Mesenchymal stem cell (in vitro differentiated cells and primary cell): ENCODE measurements at regions not wholly inside any gene's neighbourhood (a gene's known extent, or its start where the extent isn't known, plus 50 kb on each side); places are given as distances from the start of the nearest gene placed in this dataset.
A peak's percentile ranks its signal among the peaks of the same experiment; 100 is the strongest.

Experiments
- DNase-seq: peaks from one replicate; pipeline ENCODE4 v3.0.0-alpha.2; 2013
- H2AFZ ChIP-seq: one replicate; pipeline ENCODE4 v1.6.1; 2013; ENCODE audit warnings: low read depth, mild to moderate bottlenecking, control low read depth, inconsistent platforms, low read length, moderate library complexity
- H2AK5ac ChIP-seq: 2 replicates; pipeline ENCODE4 v1.6.1; 2013; ENCODE audit warnings: low read length, moderate library complexity, mild to moderate bottlenecking, inconsistent platforms; ENCODE audit not compliant: severe bottlenecking
- H2BK120ac ChIP-seq: one replicate; pipeline ENCODE4 v1.6.1; 2013; ENCODE audit warnings: low read depth, mild to moderate bottlenecking, inconsistent platforms, low read length, moderate library complexity
- H2BK12ac ChIP-seq, 2 experiments: one replicate each; pipeline ENCODE4 v1.6.1; 2013; ENCODE audit warnings: inconsistent platforms in 2 of 2, low read length in 2 of 2, mild to moderate bottlenecking in 2 of 2, moderate library complexity in 2 of 2, control low read depth in 1 of 2
- H2BK15ac ChIP-seq: one replicate; pipeline ENCODE4 v1.6.1; 2013; ENCODE audit warnings: mild to moderate bottlenecking, low read depth, inconsistent platforms; ENCODE audit not compliant: poor library complexity, severe bottlenecking
- H2BK5ac ChIP-seq: 2 replicates; pipeline ENCODE4 v1.6.1; 2013; ENCODE audit warnings: low read depth, mild to moderate bottlenecking, low read length, control low read depth, inconsistent platforms; ENCODE audit not compliant: poor library complexity, severe bottlenecking
- H3K14ac ChIP-seq, 2 experiments: one replicate each; pipeline ENCODE4 v1.6.1; 2013; ENCODE audit warnings: inconsistent platforms in 2 of 2, low read length in 2 of 2, control low read depth in 1 of 2, mild to moderate bottlenecking in 1 of 2, moderate library complexity in 1 of 2
- H3K18ac ChIP-seq, 2 experiments: one replicate each; pipeline ENCODE4 v1.6.1; 2013; ENCODE audit warnings: inconsistent platforms in 2 of 2, low read length in 2 of 2, control low read depth in 1 of 2, low read depth in 1 of 2, mild to moderate bottlenecking in 1 of 2
- H3K23ac ChIP-seq, 2 experiments: one replicate each; pipeline ENCODE4 v1.6.1; 2013; ENCODE audit warnings: inconsistent platforms in 2 of 2, low read length in 2 of 2, mild to moderate bottlenecking in 2 of 2, moderate library complexity in 2 of 2, control low read depth in 1 of 2
- H3K27ac ChIP-seq: 2 replicates; pipeline ENCODE4 v1.5.1; 2013; ENCODE audit warnings: mild to moderate bottlenecking, moderate library complexity, low read length, control low read depth, inconsistent platforms; ENCODE audit not compliant: poor library complexity, severe bottlenecking
- H3K27me3 ChIP-seq, 2 experiments: 2 replicates each; pipeline versions ENCODE4 v1.6.1 to v1.7.0; 2013; ENCODE audit warnings: low read length in 2 of 2, mild to moderate bottlenecking in 2 of 2, moderate library complexity in 2 of 2, control low read depth in 1 of 2, inconsistent platforms in 1 of 2; ENCODE audit not compliant: control insufficient read depth in 1 of 2, insufficient read depth in 1 of 2
- H3K36me3 ChIP-seq, 2 experiments: 2 replicates each; pipeline versions ENCODE4 v1.6.1 to v1.7.0; 2013; ENCODE audit warnings: low read length in 2 of 2, control low read depth in 1 of 2, inconsistent platforms in 1 of 2, low read depth in 1 of 2, mild to moderate bottlenecking in 1 of 2; ENCODE audit not compliant: insufficient read depth in 2 of 2, control insufficient read depth in 1 of 2
- H3K4ac ChIP-seq, 2 experiments: one replicate each; pipeline ENCODE4 v1.6.1; 2013; ENCODE audit warnings: inconsistent platforms in 2 of 2, low read length in 2 of 2, mild to moderate bottlenecking in 2 of 2, moderate library complexity in 2 of 2, control low read depth in 1 of 2, low read depth in 1 of 2
- H3K4me1 ChIP-seq: 2 replicates; pipeline ENCODE4 v1.6.1; 2013; ENCODE audit warnings: low read depth, low read length, control low read depth; ENCODE audit not compliant: control insufficient read depth, insufficient read depth
- H3K4me2 ChIP-seq: 2 replicates; pipeline ENCODE4 v1.6.1; 2013; ENCODE audit warnings: low read length, mild to moderate bottlenecking, inconsistent platforms; ENCODE audit not compliant: poor library complexity, severe bottlenecking
- H3K4me3 ChIP-seq, 2 experiments: 2 replicates each; pipeline versions ENCODE4 v1.5.1 to v1.7.0; 2013; ENCODE audit warnings: low read length in 2 of 2, mild to moderate bottlenecking in 2 of 2, control low read depth in 1 of 2, low read depth in 1 of 2; ENCODE audit not compliant: insufficient read depth in 1 of 2
- H3K79me1 ChIP-seq: replicated peaks from 2 replicates; pipeline ENCODE4 v1.6.1; 2013; ENCODE audit warnings: mild to moderate bottlenecking, control low read depth, low read length, inconsistent platforms; ENCODE audit not compliant: poor library complexity, severe bottlenecking
- H3K9ac ChIP-seq: 2 replicates; pipeline ENCODE4 v1.7.0; 2013; ENCODE audit warnings: mild to moderate bottlenecking, low read length, moderate library complexity
- H3K9me3 ChIP-seq: 2 replicates; pipeline ENCODE4 v1.7.0; 2013; ENCODE audit warnings: mild to moderate bottlenecking, low read length; ENCODE audit not compliant: control insufficient read depth
- H4K8ac ChIP-seq: one replicate; pipeline ENCODE4 v1.6.1; 2013; ENCODE audit warnings: inconsistent platforms, mild to moderate bottlenecking, low read length, moderate library complexity
- H4K91ac ChIP-seq: one replicate; pipeline ENCODE4 v1.6.1; 2013; ENCODE audit warnings: mild to moderate bottlenecking, low read length, inconsistent platforms
- WGBS: methylation state at CpG from one replicate; pipeline ENCODE4 v1.1.7; 2013; ENCODE audit warnings: mixed read lengths; 5-methylcytosine and 5-hydroxymethylcytosine counted together

DNA sequence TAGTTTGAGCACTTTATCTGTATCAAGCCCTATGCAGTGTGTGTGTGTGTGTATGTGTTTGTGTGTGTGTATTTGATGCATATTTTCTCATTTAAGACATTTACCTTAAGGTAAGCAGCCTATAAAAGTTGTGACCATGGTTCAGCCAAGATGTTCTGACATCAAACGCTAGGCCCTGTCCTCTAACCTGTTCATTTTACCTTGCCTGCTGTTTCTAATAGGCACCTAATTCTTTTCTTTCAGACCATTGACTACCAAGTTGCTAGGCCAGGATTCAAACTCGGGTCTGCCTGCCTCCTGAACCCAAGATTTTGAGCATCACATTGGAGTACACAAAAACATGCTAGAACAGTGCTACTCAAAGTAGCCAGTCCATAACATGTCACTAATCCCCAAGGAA is 274.5 kb downstream of the PLK2 start:
- H4K91ac ChIP-seq, result no peak overlapping the region
- H3K27me3 ChIP-seq, result no peaks in the 10 kb centered on the region
- no peak overlapping the region for H4K8ac ChIP-seq
- H3K9me3 ChIP-seq, result no peaks in the 10 kb centered on the region
- H2BK120ac ChIP-seq, result no peak overlapping the region
- no peaks in the 10 kb centered on the region for H3K4me1 ChIP-seq
- no peak overlapping the region for H3K14ac ChIP-seq
- DNase-seq, result no peak
- no peak overlapping the region for H3K27ac ChIP-seq
- no peak overlapping the region for H3K9ac ChIP-seq
- no peak overlapping the region for H3K4me2 ChIP-seq
- no peak overlapping the region for H2AFZ ChIP-seq
- H3K23ac ChIP-seq, result no peak overlapping the region
- H2AK5ac ChIP-seq, result peak overlapping the region; percentile 23
- no peaks in the 10 kb centered on the region for H3K36me3 ChIP-seq
- H2BK12ac ChIP-seq, result no peak overlapping the region
- H3K4ac ChIP-seq, result no peak overlapping the region
- H3K4me3 ChIP-seq, result no peak overlapping the region
- no peak overlapping the region for H2BK15ac ChIP-seq
- H2BK5ac ChIP-seq, result no peak overlapping the region
- H3K79me1 ChIP-seq, result no peaks in the 10 kb centered on the region
- H3K18ac ChIP-seq, result no peak overlapping the region
- 97% methylated on average over 2 of the region's 2 CpGs for WGBS

- Histone ChIP-seq H3K4me2 (no peak overlapping the region), H2BK12ac (no peak overlapping the region), H3K4ac (no peak overlapping the region), H2BK15ac (no peak overlapping the region), H3K23ac (no peak overlapping the region), H4K8ac (no peak overlapping the region), H3K27ac (peak overlapping the region; percentile 21), H3K9ac (no peak overlapping the region), H3K79me1 (no peaks in the 10 kb centered on the region), H3K4me3 (no peak overlapping the region), H4K91ac (no peak overlapping the region), H3K4me1 (no peaks in the 10 kb centered on the region), H3K27me3 (no peaks in the 10 kb centered on the region), H2BK5ac (no peak overlapping the region), H3K14ac (no peak overlapping the region), H2AFZ (no peak overlapping the region), H2BK120ac (no peak overlapping the region), H3K18ac (no peak overlapping the region), H2AK5ac (no peak overlapping the region), H3K36me3 (no peaks in the 10 kb centered on the region), H3K9me3 (no peaks in the 10 kb centered on the region)
- 100% methylated on average over 1 of the region's 2 CpGs for WGBS
- DNase-seq, result peak; percentile 12
These were observed 275.0 kb downstream of the PLK2 start for GRCh38 chr5:58184910-58185309.

DNA sequence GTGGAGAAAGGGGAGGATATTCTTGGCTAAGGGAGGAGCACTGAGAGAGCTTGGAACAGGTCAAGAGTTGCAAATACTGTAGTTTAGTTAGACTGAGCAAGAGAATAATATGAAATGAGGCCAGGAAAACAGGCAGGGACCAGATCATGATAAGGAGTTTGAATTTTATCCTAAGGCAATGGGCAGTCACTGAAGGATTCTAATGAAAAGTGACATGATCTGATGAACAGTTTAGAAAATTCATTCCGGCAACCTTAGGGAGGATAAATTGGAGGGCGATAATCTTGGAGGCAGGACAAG is 276.1 kb downstream of the PLK2 start:
- H3K23ac ChIP-seq, result no peak overlapping the region
- no peak overlapping the region for H2AFZ ChIP-seq
- H3K4ac ChIP-seq, result no peak overlapping the region
- H3K27ac ChIP-seq, result no peak overlapping the region
- WGBS, result 96% methylated on average over 2 of the region's 2 CpGs
- H3K9ac ChIP-seq, result no peak overlapping the region
- H4K91ac ChIP-seq, result no peak overlapping the region
- H3K18ac ChIP-seq, result peak overlapping the region in 1 of 2 experiments; percentile 33
- no peak overlapping the region for H3K4me3 ChIP-seq
- H4K8ac ChIP-seq, result no peak overlapping the region
- no peak for DNase-seq
- H3K27me3 ChIP-seq, result no peaks in the 10 kb centered on the region
- peak overlapping the region; percentile 73 for H2AK5ac ChIP-seq
- H2BK120ac ChIP-seq, result no peak overlapping the region
- H3K14ac ChIP-seq, result no peak overlapping the region
- no peak overlapping the region for H2BK5ac ChIP-seq
- H3K79me1 ChIP-seq, result no peaks in the 10 kb centered on the region
- H3K4me1 ChIP-seq, result no peaks in the 10 kb centered on the region
- H3K9me3 ChIP-seq, result no peaks in the 10 kb centered on the region
- no peaks in the 10 kb centered on the region for H3K36me3 ChIP-seq
- no peak overlapping the region for H2BK12ac ChIP-seq
- no peak overlapping the region for H3K4me2 ChIP-seq
- no peak overlapping the region for H2BK15ac ChIP-seq

- no peaks in the 10 kb centered on the region for H3K79me1 ChIP-seq
- peak overlapping the region; percentile 73 for H2AK5ac ChIP-seq
- no peak overlapping the region for H2BK12ac ChIP-seq
- H3K18ac ChIP-seq, result peak overlapping the region in 1 of 2 experiments; percentile 33
- H2BK5ac ChIP-seq, result no peak overlapping the region
- no peak overlapping the region for H3K4me2 ChIP-seq
- WGBS, result 96% methylated on average over 6 of the region's 6 CpGs
- no peak overlapping the region for H3K4me3 ChIP-seq
- no peak overlapping the region for H4K8ac ChIP-seq
- no peak overlapping the region for H3K23ac ChIP-seq
- H3K4ac ChIP-seq, result no peak overlapping the region
- H3K27ac ChIP-seq, result no peak overlapping the region
- no peak for DNase-seq
- H2BK15ac ChIP-seq, result no peak overlapping the region
- no peak overlapping the region for H4K91ac ChIP-seq
- H3K14ac ChIP-seq, result no peak overlapping the region
- no peaks in the 10 kb centered on the region for H3K27me3 ChIP-seq
- H3K9me3 ChIP-seq, result no peaks in the 10 kb centered on the region
- H2AFZ ChIP-seq, result no peak overlapping the region
- no peak overlapping the region for H2BK120ac ChIP-seq
- H3K36me3 ChIP-seq, result no peaks in the 10 kb centered on the region
- H3K9ac ChIP-seq, result no peak overlapping the region
- no peaks in the 10 kb centered on the region for H3K4me1 ChIP-seq
These were observed 276.7 kb downstream of the PLK2 start for GRCh38 chr5:58183078-58183785.
